Nephron progenitor cell (in vitro differentiated cells): ENCODE measurements at regions not wholly inside any gene's neighbourhood (a gene's known extent, or its start where the extent isn't known, plus 50 kb on each side); places are given as distances from the start of the nearest gene placed in this dataset.

Experiments
- DNase-seq: peaks from one replicate; pipeline ENCODE4 v3.0.0; 2021
- H3K27ac Mint-ChIP-seq: 2 replicates; pipeline ENCODE4 v1.8.0; 2021; ENCODE audit warnings: mild to moderate bottlenecking, moderate library complexity, mixed read lengths
- H3K27me3 Mint-ChIP-seq: 2 replicates; pipeline ENCODE4 v1.8.0; 2021; ENCODE audit warnings: mild to moderate bottlenecking, low read depth, mixed read lengths; ENCODE audit not compliant: poor library complexity
- H3K36me3 Mint-ChIP-seq: 2 replicates; pipeline ENCODE4 v1.8.0; 2021; ENCODE audit warnings: low read depth, mixed read lengths
- H3K4me1 Mint-ChIP-seq: 2 replicates; pipeline ENCODE4 v1.8.0; 2021; ENCODE audit warnings: mixed read lengths
- H3K4me3 Mint-ChIP-seq: 2 replicates; pipeline ENCODE4 v1.8.0; 2021; ENCODE audit warnings: mild to moderate bottlenecking, moderate library complexity, mixed read lengths
- H3K9me3 Mint-ChIP-seq: 2 replicates; pipeline ENCODE4 v1.8.0; 2021; ENCODE audit warnings: mild to moderate bottlenecking, moderate library complexity, mixed read lengths
- CTCF ChIP-seq: fragments of 200-600 bp; sonication (generic); IDR thresholded peaks from 2 replicates; pipeline ENCODE4 v1.5.0; 2021; ENCODE audit warnings: antibody characterized with exemption

DNA sequence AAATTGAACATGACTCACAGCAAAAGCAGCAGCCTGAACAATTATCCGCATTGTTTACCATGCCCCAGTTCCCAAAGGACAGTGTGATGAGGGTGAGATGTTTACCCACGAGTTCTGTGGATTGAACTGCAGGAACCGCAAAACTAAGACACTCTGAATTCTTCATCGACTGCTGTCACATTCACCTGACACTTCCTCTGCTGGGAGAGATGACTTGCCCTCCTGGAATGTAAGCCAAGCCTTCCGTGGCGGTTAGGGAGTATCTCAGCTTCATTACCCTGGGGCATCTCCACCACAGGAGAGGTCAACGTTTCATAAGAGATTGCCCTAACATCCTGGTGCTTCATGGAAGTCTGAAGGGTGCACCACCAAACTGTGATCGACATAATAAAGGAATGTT, 374.6 kb upstream of the ADARB2 start:
- no peak for TF ChIP-seq CTCF
- DNase-seq: no peak
- Mint-ChIP-seq H3K4me1 (peaks cover 12% of the 10 kb centered on the region), H3K9me3 (peaks cover 9% of the 10 kb centered on the region), H3K36me3 (no peaks in the 10 kb centered on the region), H3K27me3 (peaks cover 10% of the 10 kb centered on the region), H3K4me3 (no peak overlapping the region), H3K27ac (no peak overlapping the region)

DNA sequence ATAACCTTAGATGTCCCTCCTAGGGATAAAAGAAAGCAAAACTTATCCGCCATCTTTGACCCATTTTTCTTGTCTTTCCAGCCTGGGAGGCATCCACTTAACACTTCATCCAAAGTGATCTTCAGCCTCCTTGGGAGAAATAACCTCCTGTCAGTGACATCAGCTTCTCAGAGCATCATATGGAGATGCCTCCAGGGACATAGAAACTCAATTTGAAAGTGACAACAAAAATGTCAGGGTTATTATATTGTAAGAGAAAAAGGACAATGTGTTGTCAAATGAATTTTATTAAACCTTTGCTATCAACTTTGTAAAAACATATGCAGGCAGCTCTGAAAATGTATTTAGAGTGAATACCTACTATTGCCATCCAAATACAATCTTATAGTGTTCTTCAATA, 371.2 kb upstream of the ADARB2 start:
- TF ChIP-seq CTCF: no peak
- Mint-ChIP-seq H3K27ac (no peak overlapping the region), H3K9me3 (peaks cover 9% of the 10 kb centered on the region), H3K4me3 (no peak overlapping the region), H3K4me1 (peaks cover 12% of the 10 kb centered on the region), H3K36me3 (no peaks in the 10 kb centered on the region), H3K27me3 (peaks cover 7% of the 10 kb centered on the region)
- no peak for DNase-seq

DNA sequence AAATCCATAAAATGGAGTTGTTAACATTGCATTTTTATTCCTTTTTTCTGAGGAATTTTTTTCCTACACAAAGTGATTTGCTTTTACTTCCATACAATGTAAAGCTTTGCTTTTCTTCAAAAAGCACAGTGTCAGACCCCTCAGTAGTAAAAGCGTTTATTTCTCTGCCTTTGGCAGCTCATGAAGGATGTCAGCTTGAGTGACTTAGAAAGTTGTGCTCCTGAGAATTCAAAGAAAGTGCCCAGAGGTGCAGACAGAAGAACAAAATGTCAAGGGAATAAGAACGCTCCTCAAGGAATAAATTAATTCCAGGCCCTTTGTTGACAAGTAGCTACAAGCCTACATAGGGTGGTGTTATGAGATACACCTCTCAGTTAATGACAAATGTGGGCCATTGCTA, 369.3 kb upstream of the ADARB2 start:
- no peak for DNase-seq
- H3K4me3 Mint-ChIP-seq: no peak overlapping the region
- H3K9me3 Mint-ChIP-seq: peaks cover 9% of the 10 kb centered on the region
- no peak overlapping the region for H3K27ac Mint-ChIP-seq
- H3K36me3 Mint-ChIP-seq: no peaks in the 10 kb centered on the region
- H3K27me3 Mint-ChIP-seq: peaks cover 3% of the 10 kb centered on the region
- H3K4me1 Mint-ChIP-seq: peaks cover 4% of the 10 kb centered on the region
- TF ChIP-seq CTCF: no peak

GRCh38 chr10:2099321-2099720, 362.0 kb upstream of the ADARB2 start:
- peaks cover 8% of the 10 kb centered on the region for H3K9me3 Mint-ChIP-seq
- TF ChIP-seq CTCF: no peak
- H3K4me1 Mint-ChIP-seq: peaks cover 8% of the 10 kb centered on the region
- peaks cover 2% of the 10 kb centered on the region for H3K27me3 Mint-ChIP-seq
- H3K36me3 Mint-ChIP-seq: no peaks in the 10 kb centered on the region
- H3K4me3 Mint-ChIP-seq: no peak overlapping the region
- DNase-seq: no peak
- no peak overlapping the region for H3K27ac Mint-ChIP-seq

DNA sequence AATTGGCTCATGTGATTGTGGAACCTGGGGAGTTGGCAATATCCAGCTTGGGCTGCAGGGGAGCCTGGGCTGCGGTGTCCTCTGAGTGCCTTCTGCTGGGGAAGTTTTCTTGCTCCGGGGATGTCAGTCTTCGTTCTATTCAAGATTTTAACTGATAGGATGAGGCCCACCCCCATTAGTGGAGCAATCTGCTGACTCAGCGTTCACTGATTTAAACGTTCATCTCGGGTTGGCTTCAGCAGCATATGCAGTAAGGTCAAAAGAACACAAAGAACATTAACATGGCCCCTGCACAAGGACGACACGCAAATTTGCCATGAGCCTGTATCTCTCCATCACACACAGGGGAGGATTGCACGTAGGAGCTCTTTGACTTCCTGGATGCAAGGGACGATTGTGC, 360.6 kb upstream of the ADARB2 start:
- no peaks in the 10 kb centered on the region for H3K36me3 Mint-ChIP-seq
- DNase-seq: no peak
- H3K27me3 Mint-ChIP-seq: peaks cover 2% of the 10 kb centered on the region
- H3K4me3 Mint-ChIP-seq: no peak overlapping the region
- H3K27ac Mint-ChIP-seq: no peak overlapping the region
- peaks cover 8% of the 10 kb centered on the region for H3K9me3 Mint-ChIP-seq
- peaks cover 10% of the 10 kb centered on the region for H3K4me1 Mint-ChIP-seq
- TF ChIP-seq CTCF: no peak

DNA sequence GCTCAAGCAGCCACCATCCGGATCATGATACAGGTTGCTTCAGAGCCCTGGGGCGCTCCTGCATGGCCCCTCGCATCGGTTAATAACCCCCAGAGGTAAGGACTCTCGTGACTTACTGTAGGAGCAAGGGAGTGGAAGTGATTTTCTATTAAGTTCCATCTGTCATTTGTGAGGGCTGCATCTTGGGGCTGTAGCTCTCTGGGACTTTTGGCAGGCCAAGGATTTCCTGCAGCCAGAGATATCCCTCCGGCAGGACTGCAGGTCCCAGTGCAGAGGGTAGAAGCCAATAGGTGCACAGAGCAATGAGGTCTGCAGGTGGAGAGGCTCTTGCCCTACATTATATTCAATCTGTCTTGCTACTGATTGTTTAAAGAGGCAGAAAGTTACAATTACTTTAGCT, 356.8 kb upstream of the ADARB2 start:
- no peaks in the 10 kb centered on the region for H3K27me3 Mint-ChIP-seq
- peaks cover 3% of the 10 kb centered on the region for H3K9me3 Mint-ChIP-seq
- no peaks in the 10 kb centered on the region for H3K36me3 Mint-ChIP-seq
- no peak for TF ChIP-seq CTCF
- H3K4me1 Mint-ChIP-seq: peaks cover 10% of the 10 kb centered on the region
- H3K27ac Mint-ChIP-seq: no peak overlapping the region
- DNase-seq: no peak
- H3K4me3 Mint-ChIP-seq: no peak overlapping the region
